Esophagus squamous epithelium (tissue), 5 donors: ENCODE measurements at regions not wholly inside any gene's neighbourhood (a gene's known extent, or its start where the extent isn't known, plus 50 kb on each side); places are given as distances from the start of the nearest gene placed in this dataset.

Experiments
- DNase-seq: peaks from one replicate; lab custom pipeline; 2025; lab: John Stamatoyannopoulos, UW
- H3K27ac ChIP-seq, 4 donors: fragments of 200-600 bp; sonication (generic); one replicate each; pipeline ENCODE4 v1.5.1; 2016 to 2019; ENCODE audit warnings: mild to moderate bottlenecking in 1 of 4
- H3K27me3 ChIP-seq, 4 donors: fragments of 200-600 bp; sonication (generic); 1 replicate in 3 of 4; 2 replicates in 1 of 4; pipeline versions ENCODE4 v1.5.1 to v1.6.0; 2017 to 2021; ENCODE audit warnings: antibody characterized with exemption in 1 of 4
- H3K36me3 ChIP-seq, 3 donors: fragments of 200-600 bp; sonication (generic); one replicate each; pipeline ENCODE4 v1.5.1; 2016 to 2019
- H3K4me1 ChIP-seq, 3 donors: fragments of 200-600 bp; sonication (generic); one replicate each; pipeline ENCODE4 v1.5.1; 2017 to 2019
- H3K4me3 ChIP-seq, 4 donors: fragments of 200-600 bp; sonication (generic); 1 replicate in 3 of 4; 2 replicates in 1 of 4; pipeline ENCODE4 v1.5.1; 2016 to 2019; ENCODE audit warnings: mild to moderate bottlenecking in 2 of 4, moderate library complexity in 1 of 4
- H3K9me3 ChIP-seq, 3 donors: fragments of 200-600 bp; sonication (generic); one replicate each; pipeline ENCODE4 v1.5.1; 2016 to 2019
- CTCF ChIP-seq, 6 experiments: fragments of 450-650 bp in 4 of 6; fragments of 200-600 bp in 2 of 6; sonication (generic) in 2 of 6; IDR thresholded peaks; one replicate each; pipeline ENCODE4 v1.5.1; 2016 to 2019; ENCODE audit warnings: antibody characterized with exemption in 6 of 6, mild to moderate bottlenecking in 4 of 6, moderate library complexity in 4 of 6
- POLR2A ChIP-seq, 4 donors: fragments of 450-650 bp; IDR thresholded peaks; one replicate each; pipeline ENCODE4 v1.6.1; 2017; ENCODE audit warnings: antibody characterized with exemption in 4 of 4, mild to moderate bottlenecking in 4 of 4, moderate library complexity in 3 of 4
- WGBS, 2 donors: methylation state at CpG; one replicate each; pipeline ENCODE4 v1.1.5; 2018; 5-methylcytosine and 5-hydroxymethylcytosine counted together
- intact Hi-C: fragments of 100-400 bp; cut with DNase I; formaldehyde crosslinking; loops from one replicate; pipeline ENCODE4 v1.15.0; 2022
- donor health status: DM: yes; HTN: yes; CAD: no.

GRCh38 chr3:72627271-72627670 is 221.0 kb downstream of the SHQ1 start:
- intact Hi-C loops: no loop called here
- peaks cover 10 to 68% (median 28%) of the 10 kb centered on the region in 3 donors for H3K4me1 ChIP-seq
- no peak for TF ChIP-seq POLR2A (IDR thresholded peaks at IDR 0.05)
- no peak for TF ChIP-seq CTCF (IDR thresholded peaks at IDR 0.05)
- no peaks in the 10 kb centered on the region for H3K27me3 ChIP-seq
- H3K36me3 ChIP-seq: no peaks in the 10 kb centered on the region
- 75 to 76% methylated on average over 4 of the region's 4 CpGs for WGBS, 2 donors
- no peaks in the 10 kb centered on the region for H3K9me3 ChIP-seq
- no peak for DNase-seq
- peak overlapping the region in 3 of 4 donors; percentile 44 to 76 (median 66) for H3K27ac ChIP-seq
- no peak overlapping the region for H3K4me3 ChIP-seq

- Histone ChIP-seq H3K27ac (peak overlapping the region in 3 of 4 donors; percentile 44 to 76 (median 66)), H3K4me3 (no peak overlapping the region), H3K36me3 (no peaks in the 10 kb centered on the region), H3K27me3 (no peaks in the 10 kb centered on the region), H3K9me3 (no peaks in the 10 kb centered on the region), H3K4me1 (peaks cover 10 to 58% (median 28%) of the 10 kb centered on the region in 3 donors)
- intact Hi-C loops: no loop called here
- WGBS, 2 donors: 39 to 43% methylated on average over 13 to 14 of the region's 14 CpGs
- TF ChIP-seq POLR2A (IDR thresholded peaks at IDR 0.05): no peak
- TF ChIP-seq CTCF (IDR thresholded peaks at IDR 0.05): no peak
- DNase-seq: no peak
These were observed 222.5 kb downstream of the SHQ1 start for GRCh38 chr3:72625602-72626337.

DNA sequence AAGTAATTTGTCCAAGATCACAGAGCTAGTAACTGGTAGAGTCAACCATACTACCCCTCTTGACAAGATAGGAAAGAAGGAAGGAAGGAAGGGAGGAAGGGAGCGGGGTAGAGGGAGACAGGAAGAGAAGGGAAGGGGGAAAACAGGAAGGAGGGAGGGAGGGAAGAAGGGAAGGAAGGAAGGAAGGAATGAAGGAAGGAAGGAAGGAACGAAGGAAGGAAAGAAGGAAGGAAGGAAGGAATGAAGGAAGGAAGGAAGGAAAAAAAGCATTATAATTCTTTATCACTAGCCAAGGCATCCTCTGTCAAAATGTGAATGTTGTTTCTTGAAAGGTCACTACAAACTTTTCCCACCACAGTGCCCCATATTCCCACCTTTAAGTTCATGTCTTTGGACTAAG is 223.6 kb downstream of the SHQ1 start:
- no peaks in the 10 kb centered on the region for H3K36me3 ChIP-seq
- H3K27ac ChIP-seq: no peak overlapping the region
- intact Hi-C loops: no loop called here
- WGBS, 2 donors: 92 to 97% methylated on average over 2 of the region's 2 CpGs
- peaks cover 10 to 47% (median 25%) of the 10 kb centered on the region in 3 donors for H3K4me1 ChIP-seq
- no peaks in the 10 kb centered on the region for H3K9me3 ChIP-seq
- H3K27me3 ChIP-seq: no peaks in the 10 kb centered on the region
- TF ChIP-seq CTCF (IDR thresholded peaks at IDR 0.05) (no peak), POLR2A (IDR thresholded peaks at IDR 0.05) (no peak)
- DNase-seq: no peak
- no peak overlapping the region for H3K4me3 ChIP-seq

DNA sequence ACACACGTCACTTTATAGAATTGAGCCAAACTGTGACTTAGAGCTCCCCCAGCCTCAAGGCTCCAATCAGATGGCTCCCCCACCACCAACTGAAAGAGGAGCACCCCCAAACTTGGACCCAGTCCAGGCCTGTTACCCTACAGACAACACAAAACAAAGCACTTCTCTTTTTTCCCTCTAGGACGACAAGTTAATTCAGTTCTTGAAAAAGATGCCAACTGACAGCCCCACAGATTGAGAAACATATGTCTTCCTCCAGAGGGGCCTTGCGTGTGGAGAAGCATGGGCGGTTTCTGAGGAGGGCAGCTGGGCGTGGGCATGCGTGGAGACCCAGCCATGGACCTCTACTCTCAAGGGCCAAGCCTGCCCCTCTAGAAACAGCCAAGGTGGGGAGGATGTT is 229.5 kb downstream of the SHQ1 start:
- H3K36me3 ChIP-seq: no peaks in the 10 kb centered on the region
- no peak for DNase-seq
- intact Hi-C loops: no loop called here

More for the DNA sequence above, 229.5 kb downstream of the SHQ1 start:
- Histone ChIP-seq H3K4me1 (no peaks in the 10 kb centered on the region), H3K4me3 (no peak overlapping the region), H3K27ac (no peak overlapping the region), H3K9me3 (no peaks in the 10 kb centered on the region), H3K27me3 (no peaks in the 10 kb centered on the region)
- 85% methylated on average over 6 of the region's 6 CpGs for WGBS, 2 donors
- TF ChIP-seq POLR2A (IDR thresholded peaks at IDR 0.05) (no peak), CTCF (IDR thresholded peaks at IDR 0.05) (no peak)
